Endothelial cell of umbilical vein (primary cell): ENCODE measurements at regions not wholly inside any gene's neighbourhood (a gene's known extent, or its start where the extent isn't known, plus 50 kb on each side); places are given as distances from the start of the nearest gene placed in this dataset.
A peak's percentile ranks its signal among the peaks of the same experiment; 100 is the strongest.

ENCODE experiments used
- BruUV-seq: library from RNA; stranded (reverse); fragments of 400-500 nt; replicated peaks from 2 replicates; lab custom pipeline; 2021; lab: Mats Ljungman, UMichigan
- CTCF ChIA-PET: fragments of 300-600, 350-600 bp; sonication (Branson Sonifier 250); formaldehyde crosslinking; loops from one replicate; lab custom pipeline; 2021; ENCODE audit warnings: antibody characterized with exemption, inconsistent platforms; lab: Charles Lee
- POLR2A ChIA-PET: fragments of 300-600, 350-600 bp; sonication (Branson Sonifier 250); formaldehyde crosslinking; loops from one replicate; lab custom pipeline; 2021; ENCODE audit warnings: antibody characterized with exemption, inconsistent platforms; lab: Charles Lee
- DNase-seq: peaks from one replicate; pipeline ENCODE4 v3.0.0-alpha.2; 2011; ENCODE audit warnings: low read depth, low spot score
- FAIRE-seq: peaks from 2 replicates; lab custom pipeline; 2011; peaks lifted over from hg19 to GRCh38; lab: Jason Lieb, UNC
- H2AFZ ChIP-seq: 2 replicates; pipeline ENCODE4 v1.6.0; 2012; ENCODE audit warnings: low read depth, low read length, control low read depth, inconsistent platforms
- H3K27ac ChIP-seq: 2 replicates; pipeline ENCODE4 v1.5.1; 2011; ENCODE audit warnings: low read depth, mild to moderate bottlenecking, control low read depth, low read length, moderate library complexity; ENCODE audit not compliant: insufficient read depth
- H3K27me3 ChIP-seq, 2 experiments: 2 replicates each; pipeline versions ENCODE4 v1.6.0 to v1.6.1; 2011; ENCODE audit warnings: low read length in 2 of 2, mixed read lengths in 1 of 2; ENCODE audit not compliant: control insufficient read depth in 2 of 2, insufficient read depth in 2 of 2
- H3K36me3 ChIP-seq, 2 experiments: 2 replicates in 1 of 2; 3 replicates in 1 of 2; pipeline ENCODE4 v1.5.1; 2011; ENCODE audit warnings: low read length in 2 of 2, mild to moderate bottlenecking in 1 of 2, moderate library complexity in 1 of 2; ENCODE audit not compliant: control insufficient read depth in 2 of 2, insufficient read depth in 2 of 2; ENCODE audit errors: extremely low read depth in 1 of 2
- H3K4me1 ChIP-seq: 3 replicates; pipeline ENCODE4 v1.5.1; 2011; ENCODE audit warnings: mild to moderate bottlenecking, low read length; ENCODE audit not compliant: control insufficient read depth, insufficient read depth; ENCODE audit errors: extremely low read depth
- H3K4me2 ChIP-seq: 2 replicates; pipeline ENCODE4 v1.6.1; 2011; ENCODE audit warnings: low read length, control low read depth, mixed read lengths; ENCODE audit not compliant: insufficient read depth
- H3K4me3 ChIP-seq, 3 experiments: fragments of 200-600 bp in 1 of 3; sonication (generic), shearing (Covaris generic) in 1 of 3; replicated peaks in 1 of 3; 2 replicates each; pipeline ENCODE4 v1.5.1; 2011 to 2016; ENCODE audit warnings: control low read depth in 3 of 3, low read length in 3 of 3, mild to moderate bottlenecking in 2 of 3, inconsistent platforms in 1 of 3, low read depth in 1 of 3, moderate library complexity in 1 of 3; ENCODE audit not compliant: insufficient read depth in 1 of 3
- H3K79me2 ChIP-seq: 2 replicates; pipeline ENCODE4 v1.6.0; 2012; ENCODE audit warnings: low read length, inconsistent platforms; ENCODE audit not compliant: control insufficient read depth, insufficient read depth
- H3K9ac ChIP-seq: replicated peaks from 2 replicates; pipeline ENCODE3; 2011; ENCODE audit warnings: low read length, control low read depth; ENCODE audit not compliant: insufficient read depth; ENCODE audit errors: extremely low read depth
- H3K9me1 ChIP-seq: replicated peaks from 3 replicates; pipeline ENCODE4 v1.6.0; 2011; ENCODE audit warnings: mild to moderate bottlenecking, low read length; ENCODE audit not compliant: control insufficient read depth, insufficient read depth; ENCODE audit errors: extremely low read depth
- H3K9me3 ChIP-seq: replicated peaks from 2 replicates; pipeline ENCODE4 v1.5.1; 2012; ENCODE audit warnings: low read length, inconsistent platforms; ENCODE audit not compliant: control insufficient read depth, insufficient read depth
- H4K20me1 ChIP-seq: replicated peaks from 2 replicates; pipeline ENCODE3; 2011; ENCODE audit warnings: mild to moderate bottlenecking, low read length; ENCODE audit not compliant: control insufficient read depth, insufficient read depth; ENCODE audit errors: extremely low read depth
- EZH2 ChIP-seq: IDR thresholded peaks from 2 replicates; pipeline ENCODE4 v1.6.1; 2012; ENCODE audit warnings: borderline replicate concordance, low read depth, mild to moderate bottlenecking, moderate library complexity, low read length, inconsistent platforms; ENCODE audit not compliant: severe bottlenecking
- FOS ChIP-seq: IDR thresholded peaks from 2 replicates; pipeline ENCODE4 v1.6.1; 2011; ENCODE audit warnings: mild to moderate bottlenecking, low read length, moderate library complexity, borderline replicate concordance; ENCODE audit not compliant: insufficient read depth
- GATA2 ChIP-seq: IDR thresholded peaks from 2 replicates; pipeline ENCODE4 v1.7.0; 2011; ENCODE audit warnings: low read depth, mild to moderate bottlenecking, moderate library complexity, mixed read lengths, low read length; ENCODE audit not compliant: insufficient read length, insufficient read depth
- JUN ChIP-seq: IDR thresholded peaks from 2 replicates; pipeline ENCODE4 v1.6.1; 2011; ENCODE audit warnings: borderline replicate concordance, low read depth; ENCODE audit not compliant: insufficient read length, insufficient read depth
- MAX ChIP-seq: IDR thresholded peaks from 2 replicates; pipeline ENCODE4 v1.6.1; 2011; ENCODE audit not compliant: insufficient read depth, insufficient read length
- MYC ChIP-seq: IDR thresholded peaks from one replicate; pipeline ENCODE4 v1.6.1; 2011; ENCODE audit warnings: mild to moderate bottlenecking, low read depth, low read length
- POLR2A ChIP-seq: IDR thresholded peaks from 2 replicates; pipeline ENCODE4 v1.6.1; 2012; ENCODE audit warnings: low read depth, mild to moderate bottlenecking, control low read depth, low read length
- POLR2AphosphoS5 ChIP-seq: IDR thresholded peaks from 2 replicates; pipeline ENCODE4 v1.6.1; 2012; ENCODE audit warnings: low read depth, mild to moderate bottlenecking, control low read depth, low read length, moderate library complexity; ENCODE audit not compliant: insufficient read depth
- dilution Hi-C: fragments of 300-500 bp; cut with MboI; formaldehyde crosslinking; loops from one replicate; pipeline ENCODE4 v1.15.0; 2019; ENCODE audit warnings: low sequenced_read_pairs; ENCODE audit not compliant: extremely low pct_ligation_motif_present
- intact Hi-C: fragments of 100-400 bp; cut with micrococcal nuclease; formaldehyde crosslinking; loops from one replicate; pipeline ENCODE4 v1.10.0; 2022
- TF ChIP-seq, protein P1 (sequence below), 2 donors: IDR thresholded peaks; 1 replicate in 1 of 2; 2 replicates in 1 of 2; pipeline ENCODE4 v1.5.1; 2011; ENCODE audit warnings: low read length in 2 of 2, mild to moderate bottlenecking in 2 of 2, moderate library complexity in 2 of 2, control low read depth in 1 of 2, inconsistent platforms in 1 of 2, low read depth in 1 of 2; ENCODE audit not compliant: insufficient read depth in 1 of 2; ENCODE audit errors: extremely low read depth in 1 of 2

DNA sequence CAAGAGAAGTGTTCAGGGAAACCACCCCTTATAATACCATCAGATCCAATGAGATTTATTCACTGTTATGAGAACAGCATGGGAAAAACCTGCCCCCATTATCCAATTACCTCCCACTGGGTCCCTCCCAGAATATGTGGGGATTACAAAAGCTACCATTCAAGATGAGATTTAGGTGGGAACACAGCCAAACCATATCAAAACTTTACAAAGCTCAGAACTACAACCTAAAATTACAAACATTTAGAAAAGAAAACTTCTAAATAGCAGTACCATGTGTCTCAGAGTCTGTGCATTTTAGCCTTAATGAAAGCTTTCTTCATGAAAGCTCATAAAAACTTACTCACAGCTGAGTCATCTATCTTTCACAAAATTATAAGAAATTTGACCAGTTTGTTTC, 1442.8 kb upstream of the PCDH7 start:
- FAIRE-seq (no peak), DNase-seq (peak; percentile 20)
- Histone ChIP-seq H4K20me1 (no peaks in the 10 kb centered on the region), H3K79me2 (no peaks in the 10 kb centered on the region), H2AFZ (peak overlapping the region; percentile 42), H3K9ac (no peak overlapping the region), H3K4me3 (no peak overlapping the region), H3K4me2 (no peak overlapping the region), H3K27me3 (no peaks in the 10 kb centered on the region), H3K9me3 (no peaks in the 10 kb centered on the region), H3K4me1 (peaks cover 19% of the 10 kb centered on the region), H3K36me3 (no peaks in the 10 kb centered on the region), H3K9me1 (peaks cover 2% of the 10 kb centered on the region), H3K27ac (peak overlapping the region; percentile 82)
- TF ChIP-seq FOS = peak; percentile 70
- no peak for TF ChIP-seq EZH2
- ChIA-PET POLR2A (no interaction called here), CTCF (interaction anchor here (1.3 to 2.4 kb wide), 2 partner anchors 18 to 49 kb away, joined by 5 to 8 read pairs; no protein-coding TSS in a partner anchor)
- intact Hi-C loops (loop anchor here (5.0 kb wide), 1 partner anchor 195 kb away; no protein-coding TSS in a partner anchor), dilution Hi-C loops (no loop called here)
- BruUV-seq = no TSS peak

- Histone ChIP-seq H3K27ac (peak overlapping the region; percentile 82), H3K36me3 (no peaks in the 10 kb centered on the region), H2AFZ (no peak overlapping the region), H3K4me1 (peaks cover 19% of the 10 kb centered on the region), H3K4me3 (peak overlapping the region in 1 of 3 experiments; percentile 16), H3K9me1 (peaks cover 2% of the 10 kb centered on the region), H3K9me3 (no peaks in the 10 kb centered on the region), H3K27me3 (no peaks in the 10 kb centered on the region), H3K4me2 (peak overlapping the region; percentile 83), H3K9ac (peak overlapping the region; percentile 68), H4K20me1 (no peaks in the 10 kb centered on the region), H3K79me2 (no peaks in the 10 kb centered on the region)
- ChIA-PET POLR2A (interaction anchor here (0.9 kb wide), 1 partner anchor 981 kb away, joined by 15 read pairs; no protein-coding TSS in a partner anchor), CTCF (interaction anchor here (0.7 to 2.4 kb wide), 4 partner anchors 12 to 197 kb away, joined by 3 to 8 read pairs (median 4); no protein-coding TSS in a partner anchor)
- BruUV-seq = no TSS peak
- dilution Hi-C loops (no loop called here), intact Hi-C loops (loop anchor here (1.0 to 5.0 kb wide), 5 partner anchors 31 to 825 kb away; no protein-coding TSS in a partner anchor)
- TF ChIP-seq GATA2 (peak; percentile 40), MAX (no peak), POLR2A (no peak), EZH2 (no peak), POLR2AphosphoS5 (peak; percentile 53), MYC (no peak), FOS (peak; percentile 84), JUN (peak; percentile 90)
- TF ChIP-seq, protein P1, sequence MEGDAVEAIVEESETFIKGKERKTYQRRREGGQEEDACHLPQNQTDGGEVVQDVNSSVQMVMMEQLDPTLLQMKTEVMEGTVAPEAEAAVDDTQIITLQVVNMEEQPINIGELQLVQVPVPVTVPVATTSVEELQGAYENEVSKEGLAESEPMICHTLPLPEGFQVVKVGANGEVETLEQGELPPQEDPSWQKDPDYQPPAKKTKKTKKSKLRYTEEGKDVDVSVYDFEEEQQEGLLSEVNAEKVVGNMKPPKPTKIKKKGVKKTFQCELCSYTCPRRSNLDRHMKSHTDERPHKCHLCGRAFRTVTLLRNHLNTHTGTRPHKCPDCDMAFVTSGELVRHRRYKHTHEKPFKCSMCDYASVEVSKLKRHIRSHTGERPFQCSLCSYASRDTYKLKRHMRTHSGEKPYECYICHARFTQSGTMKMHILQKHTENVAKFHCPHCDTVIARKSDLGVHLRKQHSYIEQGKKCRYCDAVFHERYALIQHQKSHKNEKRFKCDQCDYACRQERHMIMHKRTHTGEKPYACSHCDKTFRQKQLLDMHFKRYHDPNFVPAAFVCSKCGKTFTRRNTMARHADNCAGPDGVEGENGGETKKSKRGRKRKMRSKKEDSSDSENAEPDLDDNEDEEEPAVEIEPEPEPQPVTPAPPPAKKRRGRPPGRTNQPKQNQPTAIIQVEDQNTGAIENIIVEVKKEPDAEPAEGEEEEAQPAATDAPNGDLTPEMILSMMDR (IDR thresholded peaks at IDR 0.05; ENCODE audit: extremely low read depth in 1 of 2, insufficient read depth in 1 of 2, low read depth in 1 of 2, low read length in 2 of 2) = no peak
- FAIRE-seq = peak; percentile 87
- DNase-seq = peak; percentile 81
Measured at GRCh38 chr4:29278585-29278984, 1441.6 kb upstream of the PCDH7 start.
